ENCODE measurements at regions not wholly inside any gene's neighbourhood (a gene's known extent, or its start where the extent isn't known, plus 50 kb on each side); places are given as distances from the start of the nearest gene placed in this dataset.

- intact Hi-C loops (cut with micrococcal nuclease) (no loop called here), dilution Hi-C loops (cut with MboI; ENCODE audit: extremely low pct_ligation_motif_present, low sequenced_read_pairs) (no loop called here)
- no peaks in the 10 kb centered on the region for H3K4me1 ChIP-seq (ENCODE audit: control insufficient read depth, extremely low read depth, insufficient read depth, low read length)
- ChIA-PET POLR2A (no interaction called here), CTCF (interaction anchor here (2.2 kb wide), 1 partner anchor 10 kb away, joined by 6 read pairs; no protein-coding TSS in a partner anchor)
- no peaks in the 10 kb centered on the region for H4K20me1 ChIP-seq (replicated peaks; ENCODE audit: control insufficient read depth, extremely low read depth, insufficient read depth, low read length)
- no peak overlapping the region for H3K4me2 ChIP-seq (ENCODE audit: insufficient read depth, low read length)
- H3K9ac ChIP-seq (replicated peaks; ENCODE audit: extremely low read depth, insufficient read depth, low read length) = no peak overlapping the region
- TF ChIP-seq, protein P1, sequence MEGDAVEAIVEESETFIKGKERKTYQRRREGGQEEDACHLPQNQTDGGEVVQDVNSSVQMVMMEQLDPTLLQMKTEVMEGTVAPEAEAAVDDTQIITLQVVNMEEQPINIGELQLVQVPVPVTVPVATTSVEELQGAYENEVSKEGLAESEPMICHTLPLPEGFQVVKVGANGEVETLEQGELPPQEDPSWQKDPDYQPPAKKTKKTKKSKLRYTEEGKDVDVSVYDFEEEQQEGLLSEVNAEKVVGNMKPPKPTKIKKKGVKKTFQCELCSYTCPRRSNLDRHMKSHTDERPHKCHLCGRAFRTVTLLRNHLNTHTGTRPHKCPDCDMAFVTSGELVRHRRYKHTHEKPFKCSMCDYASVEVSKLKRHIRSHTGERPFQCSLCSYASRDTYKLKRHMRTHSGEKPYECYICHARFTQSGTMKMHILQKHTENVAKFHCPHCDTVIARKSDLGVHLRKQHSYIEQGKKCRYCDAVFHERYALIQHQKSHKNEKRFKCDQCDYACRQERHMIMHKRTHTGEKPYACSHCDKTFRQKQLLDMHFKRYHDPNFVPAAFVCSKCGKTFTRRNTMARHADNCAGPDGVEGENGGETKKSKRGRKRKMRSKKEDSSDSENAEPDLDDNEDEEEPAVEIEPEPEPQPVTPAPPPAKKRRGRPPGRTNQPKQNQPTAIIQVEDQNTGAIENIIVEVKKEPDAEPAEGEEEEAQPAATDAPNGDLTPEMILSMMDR (IDR thresholded peaks at IDR 0.05; ENCODE audit: extremely low read depth in 1 of 2, insufficient read depth in 1 of 2, low read depth in 1 of 2, low read length in 2 of 2) = no peak
- TF ChIP-seq GATA2 (IDR thresholded peaks at IDR 0.05; ENCODE audit: insufficient read depth, insufficient read length, low read depth, low read length) (no peak), POLR2AphosphoS5 (IDR thresholded peaks at IDR 0.05; ENCODE audit: insufficient read depth, low read depth, low read length) (no peak), FOS (IDR thresholded peaks at IDR 0.05; ENCODE audit: borderline replicate concordance, insufficient read depth, low read length) (no peak), EZH2 (IDR thresholded peaks at IDR 0.05; ENCODE audit: borderline replicate concordance, low read depth, low read length, severe bottlenecking) (no peak), POLR2A (IDR thresholded peaks at IDR 0.05; ENCODE audit: low read depth, low read length) (no peak), MYC (IDR thresholded peaks at IDR 0.05; ENCODE audit: low read depth, low read length) (no peak), JUN (IDR thresholded peaks at IDR 0.05; ENCODE audit: borderline replicate concordance, insufficient read depth, insufficient read length, low read depth) (no peak)
- TF ChIP-seq, protein P2, sequence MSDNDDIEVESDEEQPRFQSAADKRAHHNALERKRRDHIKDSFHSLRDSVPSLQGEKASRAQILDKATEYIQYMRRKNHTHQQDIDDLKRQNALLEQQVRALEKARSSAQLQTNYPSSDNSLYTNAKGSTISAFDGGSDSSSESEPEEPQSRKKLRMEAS (IDR thresholded peaks at IDR 0.05; ENCODE audit: insufficient read depth, insufficient read length) = no peak
- H3K9me1 ChIP-seq (replicated peaks; ENCODE audit: control insufficient read depth, extremely low read depth, insufficient read depth, low read length) = no peaks in the 10 kb centered on the region
- H3K9me3 ChIP-seq (replicated peaks; ENCODE audit: control insufficient read depth, insufficient read depth, low read length) = no peaks in the 10 kb centered on the region
- no peak for FAIRE-seq
- no peaks in the 10 kb centered on the region for H3K79me2 ChIP-seq (ENCODE audit: control insufficient read depth, insufficient read depth, low read length)
- no peak overlapping the region for H3K4me3 ChIP-seq (replicated peaks in 1 of 3; ENCODE audit: insufficient read depth in 1 of 3, low read depth in 1 of 3, low read length in 3 of 3)
- no peaks in the 10 kb centered on the region for H3K36me3 ChIP-seq (ENCODE audit: control insufficient read depth in 2 of 2, extremely low read depth in 1 of 2, insufficient read depth in 2 of 2, low read length in 2 of 2)
- BruUV-seq (replicated peaks) = no TSS peak
- H3K27me3 ChIP-seq (ENCODE audit: control insufficient read depth in 2 of 2, insufficient read depth in 2 of 2, low read length in 2 of 2) = peaks cover 2 to 5% of the 10 kb centered on the region in 2 experiments
- no peak for DNase-seq (ENCODE audit: low read depth, low spot score)
- no peak overlapping the region for H3K27ac ChIP-seq (ENCODE audit: insufficient read depth, low read depth, low read length)
- H2AFZ ChIP-seq (ENCODE audit: low read depth, low read length) = no peak overlapping the region
Observed at GRCh38 chr3:187896646-187897045, 151.4 kb upstream of the BCL6 start.
